HG02759 (cell line): ENCODE measurements at regions not wholly inside any gene's neighbourhood (a gene's known extent, or its start where the extent isn't known, plus 50 kb on each side); places are given as distances from the start of the nearest gene placed in this dataset.

ENCODE experiments used
- ATAC-seq: cut with Tn5 transposase; IDR thresholded peaks from one replicate; pipeline ENCODE4 v1.9.1; 2021; ENCODE audit warnings: mild to moderate bottlenecking, moderate library complexity; ENCODE audit not compliant: unreplicated experiment

- ATAC-seq: no peak
Measured at GRCh38 chr7:25653384-25653783, 425.1 kb upstream of the NPVF start.

DNA sequence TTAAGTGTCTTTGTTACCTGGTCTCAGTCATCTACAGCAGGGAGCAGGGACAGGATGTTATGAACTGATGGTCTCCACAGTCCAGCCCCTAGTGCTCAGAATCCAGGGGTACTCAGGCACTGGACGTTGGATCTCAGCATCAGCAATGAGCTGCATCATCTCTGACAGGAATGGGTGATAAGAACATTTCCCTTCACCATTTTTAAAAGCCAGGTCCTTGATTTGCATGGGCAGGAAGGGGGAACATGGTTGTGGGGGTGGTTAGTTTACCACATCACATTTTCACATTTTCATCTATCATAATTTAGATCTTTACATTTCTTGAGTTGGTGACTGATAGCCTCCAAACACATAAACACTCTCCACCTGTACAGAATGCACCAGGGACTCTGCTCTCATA is 427.8 kb upstream of the NPVF start:
- ATAC-seq: no peak

- no peak for ATAC-seq
Measured at GRCh38 chr7:25656581-25657026, 428.3 kb upstream of the NPVF start.

DNA sequence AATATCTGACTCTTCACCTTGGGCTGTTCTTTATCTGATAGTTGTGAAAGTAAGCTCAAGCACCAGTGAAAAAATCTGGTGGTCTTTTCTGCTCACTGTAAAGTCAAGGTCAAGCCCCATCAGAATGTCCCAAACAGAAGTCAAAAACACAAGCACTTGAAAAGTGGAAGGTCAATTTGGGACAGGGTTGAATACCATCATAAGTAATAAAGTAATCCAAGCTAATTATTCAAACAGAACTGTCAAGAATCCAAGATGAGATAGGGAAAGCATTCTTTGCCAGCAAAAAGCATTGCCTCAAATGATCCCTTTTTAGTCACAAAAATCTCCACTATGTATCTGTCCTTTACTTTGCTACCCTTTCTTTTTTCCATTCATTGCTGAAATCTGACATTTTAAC is 430.1 kb upstream of the NPVF start:
- no peak for ATAC-seq

DNA sequence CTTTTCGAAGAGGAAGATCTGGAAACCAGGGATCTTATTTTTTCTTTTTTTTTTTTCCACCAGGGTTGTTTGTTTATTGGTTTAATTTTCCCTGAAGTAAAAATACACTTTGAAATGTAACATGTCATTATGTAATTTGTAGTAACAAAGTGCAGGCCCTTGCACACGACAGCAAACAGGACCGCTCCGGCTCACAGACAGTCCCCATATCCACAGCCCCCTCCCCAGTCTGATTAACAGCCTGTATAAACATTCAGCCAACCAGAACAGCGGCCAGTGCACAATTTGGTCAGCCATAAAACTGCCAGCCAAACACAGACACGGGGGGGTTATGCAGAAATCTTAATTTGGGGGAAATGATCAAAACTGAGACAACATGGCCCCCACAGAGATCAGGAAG is 431.6 kb upstream of the NPVF start:
- ATAC-seq: no peak

DNA sequence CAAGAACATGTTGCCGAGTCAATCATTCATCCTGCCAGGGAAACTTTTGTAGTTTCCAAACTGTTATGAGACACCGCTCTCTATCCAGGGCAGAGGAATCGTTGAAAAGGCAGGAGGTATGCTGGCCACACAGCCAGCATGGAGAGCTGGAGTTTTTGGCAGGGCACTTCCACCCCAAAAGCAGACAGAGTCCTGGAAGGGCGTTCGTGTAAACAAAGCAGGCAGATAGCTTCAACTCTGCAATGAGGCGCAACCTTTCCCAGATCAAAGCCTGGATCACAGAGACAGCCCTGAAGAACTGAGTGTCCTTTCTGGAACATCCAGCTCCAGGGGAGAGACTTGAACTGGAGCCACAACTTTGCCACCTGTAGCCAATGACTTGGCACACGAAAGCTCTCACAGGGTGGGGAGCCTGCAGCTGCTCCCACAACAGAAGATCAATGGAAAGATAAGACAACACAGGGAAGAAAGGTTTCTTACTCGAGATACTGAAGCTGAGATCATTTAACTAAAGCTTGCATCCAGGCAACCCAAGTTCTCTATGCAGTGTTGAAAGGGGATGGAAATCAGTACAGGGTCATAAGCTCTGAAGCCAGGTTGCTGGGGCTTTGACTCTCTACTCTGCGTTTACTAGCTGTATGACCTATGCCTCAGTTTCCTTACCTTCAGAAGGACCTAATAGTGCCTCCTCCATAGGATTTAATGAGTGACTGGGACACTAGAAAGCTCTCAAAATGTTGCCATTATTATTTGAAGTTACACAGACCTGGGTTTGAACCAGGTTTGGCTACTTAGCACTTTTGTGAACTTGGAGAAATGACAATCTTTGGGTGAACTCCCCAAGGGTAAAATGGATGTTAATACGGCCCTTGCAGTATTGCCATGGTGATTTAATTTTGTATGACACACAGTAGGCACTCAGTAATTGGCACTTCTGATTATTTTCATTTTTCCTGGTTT is 434.8 kb upstream of the NPVF start:
- no peak for ATAC-seq

DNA sequence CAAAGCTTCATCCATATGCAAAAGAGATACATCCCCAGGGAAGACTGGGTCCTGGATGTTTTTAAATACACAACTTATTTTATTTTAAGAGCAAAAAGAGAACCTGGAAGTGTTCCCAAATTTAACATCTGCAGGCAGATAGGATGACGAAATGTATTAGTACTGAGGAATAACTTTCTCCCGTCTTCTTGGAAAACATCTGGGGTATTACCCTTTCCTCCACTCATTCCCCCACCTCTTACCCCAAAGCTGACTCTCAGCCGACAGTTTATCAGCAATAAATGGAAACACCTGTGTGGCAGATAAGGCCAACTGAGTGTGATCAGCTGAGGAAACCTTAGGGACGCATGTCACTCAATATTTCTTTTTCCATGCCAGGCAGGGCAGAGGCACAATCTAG is 435.6 kb upstream of the NPVF start:
- ATAC-seq: no peak

- no peak for ATAC-seq
Measured at GRCh38 chr7:25664593-25664992, 436.3 kb upstream of the NPVF start.

DNA sequence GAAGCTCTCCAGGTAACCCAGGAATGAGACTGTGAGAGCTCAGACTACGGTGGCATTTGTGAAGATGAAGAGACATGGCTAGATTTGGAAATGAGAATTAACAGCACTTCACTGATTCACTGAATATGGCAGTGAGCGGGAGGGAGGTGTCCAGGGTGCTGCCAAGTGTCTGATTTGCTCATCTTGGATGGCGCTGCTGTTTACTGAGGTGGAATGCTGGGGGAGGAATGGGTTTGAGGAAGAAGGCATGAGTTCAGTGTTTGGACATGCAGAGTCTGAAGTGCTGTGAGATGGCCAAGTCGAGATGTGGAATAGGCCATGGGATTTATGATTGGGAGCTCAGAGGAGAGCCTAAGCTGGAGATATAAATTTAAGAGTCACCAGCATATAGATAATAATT is 437.1 kb upstream of the NPVF start:
- no peak for ATAC-seq

GRCh38 chr7:25665903-25666670 is 437.8 kb upstream of the NPVF start:
- no peak for ATAC-seq

GRCh38 chr7:25666671-25667060 is 438.4 kb upstream of the NPVF start:
- no peak for ATAC-seq

DNA sequence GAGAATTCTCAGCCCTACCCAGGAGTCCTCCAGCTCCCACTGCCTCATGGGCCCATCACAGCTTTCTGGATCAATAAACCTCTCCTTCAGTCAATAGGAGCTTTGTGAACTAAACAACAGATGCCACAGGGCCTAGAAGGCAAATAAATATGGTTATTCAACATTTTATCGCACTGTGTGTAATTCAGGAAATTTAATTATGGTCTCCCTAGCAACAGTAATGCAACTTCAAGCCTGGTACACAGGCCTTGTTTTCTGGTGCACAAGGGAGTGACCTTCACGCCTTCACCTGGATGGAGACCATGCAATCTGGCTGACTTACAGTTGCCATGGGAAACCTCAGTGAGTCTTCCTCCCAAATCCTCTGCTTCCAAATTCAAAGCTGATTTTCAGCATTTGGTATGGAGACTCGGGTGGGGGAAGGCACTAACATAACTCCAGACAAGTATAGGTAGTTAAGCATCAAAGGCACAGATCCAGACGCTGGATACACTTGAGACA is 441.0 kb upstream of the NPVF start:
- ATAC-seq: no peak

DNA sequence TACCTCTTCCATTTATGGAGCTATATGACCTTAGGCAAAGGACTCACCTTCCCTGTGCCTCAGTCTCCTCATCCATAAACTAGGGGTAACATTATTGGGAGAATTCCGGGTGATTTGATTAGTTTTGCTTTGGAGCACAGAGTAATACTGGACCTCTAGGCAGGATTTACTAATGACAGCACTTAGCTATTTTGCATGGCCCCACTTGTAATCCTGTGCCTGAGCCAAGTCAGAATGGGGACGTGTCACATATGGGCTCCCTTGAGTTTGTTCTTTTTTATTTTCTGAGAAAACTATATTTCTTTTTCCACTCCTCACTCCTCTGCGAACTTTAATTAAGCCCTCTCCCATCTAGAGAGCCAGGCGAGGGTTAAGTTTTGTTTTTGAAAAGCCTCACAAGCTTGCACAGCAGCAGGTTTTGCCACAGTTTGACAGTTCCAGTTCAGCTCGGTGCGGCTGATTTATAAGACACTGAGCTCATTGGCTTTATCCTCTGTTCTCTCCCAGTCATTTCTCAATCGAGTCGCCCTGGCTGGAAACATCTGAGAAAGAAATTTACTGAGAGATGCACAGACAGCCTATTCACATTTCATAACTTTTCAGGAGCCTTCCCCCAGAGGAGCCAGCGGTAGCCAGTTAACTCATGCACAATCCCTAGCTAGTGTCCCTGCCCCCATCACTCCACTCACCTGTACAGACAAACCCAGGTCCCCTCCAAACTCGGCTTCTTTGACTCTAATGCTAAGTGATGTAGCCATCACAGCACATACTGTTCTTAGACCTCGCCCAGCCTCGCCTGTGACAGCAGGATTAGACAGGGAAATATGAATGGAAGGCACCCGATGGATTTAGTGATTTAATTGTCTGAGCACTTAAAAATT is 441.9 kb upstream of the NPVF start:
- no peak for ATAC-seq

DNA sequence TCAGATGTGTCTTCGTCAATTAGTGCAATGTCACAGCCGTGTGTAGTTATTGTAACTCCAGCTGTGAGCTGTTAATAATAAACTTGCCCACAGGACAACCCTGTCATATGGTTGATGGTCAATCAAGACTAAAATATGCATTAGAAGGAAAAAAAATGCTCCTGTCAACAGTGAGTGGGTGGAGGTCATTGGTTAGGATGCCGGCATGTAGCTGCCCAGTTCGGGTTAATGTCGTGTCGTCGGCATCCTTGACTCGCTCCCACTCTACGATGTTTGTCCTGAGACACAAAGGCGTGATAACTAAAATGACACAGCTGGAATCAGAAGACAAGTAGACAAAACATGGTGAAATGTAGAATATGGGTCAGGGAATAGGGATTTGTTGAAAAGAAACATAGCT is 442.8 kb upstream of the NPVF start:
- no peak for ATAC-seq

DNA sequence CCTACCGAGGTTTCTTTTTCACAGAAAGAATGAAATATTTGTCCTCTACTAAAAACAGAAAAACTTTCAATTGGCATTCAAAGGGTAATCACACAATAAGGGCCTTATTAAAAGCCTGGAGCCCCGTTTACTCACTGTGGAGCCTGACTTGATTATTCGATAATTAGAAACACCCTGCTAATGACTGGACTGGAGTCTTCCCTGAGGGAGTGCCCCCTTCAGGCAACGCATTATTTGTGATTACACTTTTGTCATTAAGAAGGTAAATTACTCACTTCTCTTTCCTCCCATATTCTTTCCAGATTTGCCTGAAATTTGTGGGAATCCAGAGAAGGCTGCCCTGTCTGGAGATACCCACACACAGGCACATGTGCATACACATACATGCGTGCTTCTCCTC is 444.2 kb upstream of the NPVF start:
- no peak for ATAC-seq

GRCh38 chr7:25675789-25676474 is 447.6 kb upstream of the NPVF start:
- no peak for ATAC-seq

- no peak for ATAC-seq
Measured at GRCh38 chr7:25677595-25677994, 449.3 kb upstream of the NPVF start.

- no peak for ATAC-seq
Measured at GRCh38 chr7:25678215-25678614, 449.9 kb upstream of the NPVF start.

GRCh38 chr7:25680636-25681035 is 452.4 kb upstream of the NPVF start:
- ATAC-seq: no peak

DNA sequence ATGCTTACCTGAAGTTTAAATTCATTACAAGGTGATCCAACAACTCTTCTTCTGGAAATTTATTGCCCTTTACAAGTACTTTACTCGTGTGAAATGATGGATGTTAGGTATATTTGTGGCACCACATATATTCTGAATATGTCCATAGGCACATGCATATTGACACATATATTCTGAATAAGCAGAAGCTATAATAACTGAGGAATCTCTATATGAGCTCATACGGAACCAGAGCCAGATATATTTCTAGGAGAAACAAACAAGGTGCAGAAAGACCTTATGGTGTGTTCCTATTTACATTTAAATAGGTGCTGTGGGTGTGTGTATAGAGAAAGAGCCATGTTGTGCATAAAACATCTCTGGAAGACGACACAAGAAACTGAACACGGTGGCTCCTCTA is 456.1 kb upstream of the NPVF start:
- ATAC-seq: no peak
